ENCODE measurements at regions not wholly inside any gene's neighbourhood (a gene's known extent, or its start where the extent isn't known, plus 50 kb on each side); places are given as distances from the start of the nearest gene placed in this dataset.

- Mint-ChIP-seq H3K4me3 (no peak overlapping the region), H3K4me1 (peaks cover 0 to 9% (median 0%) of the 10 kb centered on the region in 3 donors), H3K36me3 (no peaks in the 10 kb centered on the region), H3K27ac (no peak overlapping the region), H3K27me3 (peaks cover 0 to 2% of the 10 kb centered on the region in 2 donors), H3K9me3 (no peaks in the 10 kb centered on the region)
- H3K4me1 ChIP-seq (ENCODE audit: insufficient read depth, low read length) = no peaks in the 10 kb centered on the region
- no peaks in the 10 kb centered on the region for H3K27me3 ChIP-seq (ENCODE audit: insufficient read depth, low read length, poor library complexity, severe bottlenecking)
- DNase-seq = no peak
- no peak overlapping the region for H3K27ac ChIP-seq (ENCODE audit: low read depth, low read length)
- H3K36me3 ChIP-seq (ENCODE audit: insufficient read depth, low read length) = no peaks in the 10 kb centered on the region
- H3K9me3 ChIP-seq (ENCODE audit: low read length) = no peaks in the 10 kb centered on the region
- H3K4me3 ChIP-seq (ENCODE audit: low read length) = no peak overlapping the region
- POLR2A ChIA-PET = no interaction called here
- CTCF ChIA-PET = no interaction called here
Observed at GRCh38 chr10:88047579-88047978, 184.2 kb downstream of the PTEN start.

DNA sequence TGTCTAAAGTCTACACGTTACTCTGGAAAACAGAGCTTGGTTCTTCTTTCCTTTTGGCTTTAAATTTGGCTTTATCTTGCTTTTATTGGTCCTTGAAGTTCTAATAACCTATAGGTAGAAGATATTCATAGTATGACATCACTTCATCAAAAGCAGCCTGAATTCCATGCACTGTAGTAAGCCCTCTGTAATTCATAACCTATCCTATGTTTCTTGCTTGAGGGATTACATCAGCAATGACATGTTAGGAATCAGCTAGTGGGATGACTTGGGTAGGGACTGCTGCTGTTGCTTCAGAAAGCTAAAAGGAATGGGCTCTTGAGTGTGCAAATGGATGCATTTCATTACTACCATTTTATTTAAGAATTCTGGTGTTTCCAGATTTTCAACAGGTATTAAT is 184.9 kb downstream of the PTEN start:
- Histone ChIP-seq H3K36me3 (ENCODE audit: insufficient read depth, low read length) (no peaks in the 10 kb centered on the region), H3K4me3 (ENCODE audit: low read length) (no peak overlapping the region), H3K27me3 (ENCODE audit: insufficient read depth, low read length, poor library complexity, severe bottlenecking) (no peaks in the 10 kb centered on the region), H3K27ac (ENCODE audit: low read depth, low read length) (no peak overlapping the region), H3K4me1 (ENCODE audit: insufficient read depth, low read length) (no peaks in the 10 kb centered on the region), H3K9me3 (ENCODE audit: low read length) (no peaks in the 10 kb centered on the region)
- DNase-seq = no peak
- ChIA-PET POLR2A (no interaction called here), CTCF (no interaction called here)
- Mint-ChIP-seq H3K27ac (no peak overlapping the region), H3K4me1 (peaks cover 0 to 9% (median 0%) of the 10 kb centered on the region in 3 donors), H3K27me3 (peaks cover 0 to 2% of the 10 kb centered on the region in 2 donors), H3K4me3 (no peak overlapping the region), H3K36me3 (no peaks in the 10 kb centered on the region), H3K9me3 (no peaks in the 10 kb centered on the region)

DNA sequence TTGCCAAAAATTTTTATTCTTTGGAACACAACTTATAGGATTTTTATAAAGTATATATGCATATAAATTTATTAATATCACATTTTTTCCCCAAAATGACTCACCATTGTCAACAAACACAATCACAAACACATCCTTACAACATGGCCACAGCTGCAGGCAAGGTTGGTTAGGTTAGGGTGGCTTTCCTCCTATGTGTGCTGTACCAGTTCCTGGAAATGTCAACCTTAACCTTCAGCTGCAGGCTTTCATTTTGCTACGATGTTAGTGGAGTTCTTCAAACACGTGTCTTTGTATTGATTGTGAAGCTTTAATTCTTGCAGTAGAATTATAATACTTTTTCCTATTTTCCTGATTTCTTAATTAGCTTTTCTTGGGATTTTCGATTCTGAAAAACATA is 185.8 kb downstream of the PTEN start:
- Mint-ChIP-seq H3K4me3 (no peak overlapping the region), H3K27ac (no peak overlapping the region), H3K36me3 (no peaks in the 10 kb centered on the region), H3K4me1 (peaks cover 0 to 9% (median 0%) of the 10 kb centered on the region in 3 donors), H3K9me3 (no peaks in the 10 kb centered on the region), H3K27me3 (peaks cover 0 to 2% of the 10 kb centered on the region in 2 donors)
- Histone ChIP-seq H3K27me3 (ENCODE audit: insufficient read depth, low read length, poor library complexity, severe bottlenecking) (no peaks in the 10 kb centered on the region), H3K27ac (ENCODE audit: low read depth, low read length) (no peak overlapping the region), H3K36me3 (ENCODE audit: insufficient read depth, low read length) (no peaks in the 10 kb centered on the region), H3K9me3 (ENCODE audit: low read length) (no peaks in the 10 kb centered on the region), H3K4me3 (ENCODE audit: low read length) (no peak overlapping the region), H3K4me1 (ENCODE audit: insufficient read depth, low read length) (no peaks in the 10 kb centered on the region)
- ChIA-PET POLR2A (no interaction called here), CTCF (no interaction called here)
- no peak for DNase-seq

- no peaks in the 10 kb centered on the region for H3K27me3 Mint-ChIP-seq
- no peaks in the 10 kb centered on the region for H3K27me3 ChIP-seq (ENCODE audit: insufficient read depth, low read length, poor library complexity, severe bottlenecking)
- H3K36me3 Mint-ChIP-seq = peaks cover 0 to 6% (median 0%) of the 10 kb centered on the region in 3 donors
- no peak for DNase-seq
- peaks cover 0 to 2% (median 0%) of the 10 kb centered on the region in 5 donors for H3K9me3 Mint-ChIP-seq
- no peaks in the 10 kb centered on the region for H3K4me1 Mint-ChIP-seq
- H3K4me1 ChIP-seq (ENCODE audit: insufficient read depth, low read length) = peaks cover under 1% of the 10 kb centered on the region
- H3K9me3 ChIP-seq (ENCODE audit: low read length) = no peaks in the 10 kb centered on the region
- no peaks in the 10 kb centered on the region for H3K36me3 ChIP-seq (ENCODE audit: insufficient read depth, low read length)
- ChIA-PET CTCF (no interaction called here), POLR2A (no interaction called here)
- H3K4me3 Mint-ChIP-seq = no peak overlapping the region
- no peak overlapping the region for H3K27ac ChIP-seq (ENCODE audit: low read depth, low read length)
- no peak overlapping the region for H3K27ac Mint-ChIP-seq
- H3K4me3 ChIP-seq (ENCODE audit: low read length) = no peak overlapping the region
Observed at GRCh38 chr10:88057720-88058119, 194.3 kb downstream of the PTEN start.

DNA sequence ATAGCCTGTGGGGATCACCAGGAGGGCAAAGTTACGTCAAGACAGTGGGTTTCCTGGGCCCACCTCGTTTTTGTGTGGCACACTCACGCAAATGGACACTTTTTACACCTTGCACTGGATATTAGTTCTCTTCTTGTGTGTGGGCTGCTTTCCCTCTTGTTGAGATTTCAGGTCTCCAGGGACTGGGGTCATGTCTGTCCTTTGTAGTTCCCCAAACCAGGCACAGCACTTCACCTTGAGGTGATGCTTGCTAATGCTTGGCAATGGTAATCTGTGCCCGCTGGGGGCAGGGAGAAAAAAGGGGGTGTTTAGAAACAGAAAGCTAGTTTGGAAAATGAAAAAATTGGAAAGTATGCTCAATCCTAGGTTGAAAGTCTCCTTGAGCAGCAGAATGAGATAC is 195.3 kb downstream of the PTEN start:
- Mint-ChIP-seq H3K27me3 (no peaks in the 10 kb centered on the region), H3K36me3 (peaks cover 0 to 6% (median 0%) of the 10 kb centered on the region in 3 donors), H3K27ac (no peak overlapping the region), H3K4me1 (peaks cover 0 to 10% (median 0%) of the 10 kb centered on the region in 3 donors), H3K9me3 (peaks cover 0 to 2% (median 0%) of the 10 kb centered on the region in 5 donors), H3K4me3 (no peak overlapping the region)
- DNase-seq = no peak
- no peaks in the 10 kb centered on the region for H3K27me3 ChIP-seq (ENCODE audit: insufficient read depth, low read length, poor library complexity, severe bottlenecking)
- ChIA-PET POLR2A (no interaction called here), CTCF (no interaction called here)
- H3K27ac ChIP-seq (ENCODE audit: low read depth, low read length) = no peak overlapping the region
- no peaks in the 10 kb centered on the region for H3K36me3 ChIP-seq (ENCODE audit: insufficient read depth, low read length)
- H3K9me3 ChIP-seq (ENCODE audit: low read length) = no peaks in the 10 kb centered on the region
- H3K4me1 ChIP-seq (ENCODE audit: insufficient read depth, low read length) = peaks cover 9% of the 10 kb centered on the region
- H3K4me3 ChIP-seq (ENCODE audit: low read length) = no peak overlapping the region

- peaks cover 0 to 6% (median 0%) of the 10 kb centered on the region in 3 donors for H3K36me3 Mint-ChIP-seq
- no peak overlapping the region for H3K27ac Mint-ChIP-seq
- Histone ChIP-seq H3K27me3 (ENCODE audit: insufficient read depth, low read length, poor library complexity, severe bottlenecking) (no peaks in the 10 kb centered on the region), H3K27ac (ENCODE audit: low read depth, low read length) (no peak overlapping the region), H3K9me3 (ENCODE audit: low read length) (no peaks in the 10 kb centered on the region), H3K4me3 (ENCODE audit: low read length) (no peak overlapping the region), H3K4me1 (ENCODE audit: insufficient read depth, low read length) (peaks cover 13% of the 10 kb centered on the region), H3K36me3 (ENCODE audit: insufficient read depth, low read length) (no peaks in the 10 kb centered on the region)
- H3K4me1 Mint-ChIP-seq = peaks cover 2 to 13% (median 2%) of the 10 kb centered on the region in 3 donors
- H3K27me3 Mint-ChIP-seq = no peaks in the 10 kb centered on the region
- POLR2A ChIA-PET = no interaction called here
- H3K9me3 Mint-ChIP-seq = peaks cover 0 to 2% (median 0%) of the 10 kb centered on the region in 5 donors
- no peak overlapping the region for H3K4me3 Mint-ChIP-seq
- CTCF ChIA-PET = no interaction called here
- DNase-seq = no peak
Observed at GRCh38 chr10:88059190-88059589, 195.8 kb downstream of the PTEN start.

- no peak overlapping the region for H3K4me3 ChIP-seq (ENCODE audit: low read length)
- no peaks in the 10 kb centered on the region for H3K27me3 ChIP-seq (ENCODE audit: insufficient read depth, low read length, poor library complexity, severe bottlenecking)
- H3K36me3 ChIP-seq (ENCODE audit: insufficient read depth, low read length) = no peaks in the 10 kb centered on the region
- peak overlapping the region in 1 of 7 donors; percentile 45 for H3K4me3 Mint-ChIP-seq
- H3K9me3 ChIP-seq (ENCODE audit: low read length) = no peaks in the 10 kb centered on the region
- peaks cover 15 to 29% (median 18%) of the 10 kb centered on the region in 3 donors for H3K4me1 Mint-ChIP-seq
- H3K36me3 Mint-ChIP-seq = peaks cover 0 to 6% (median 0%) of the 10 kb centered on the region in 3 donors
- peak overlapping the region in 4 of 8 donors; percentile 0 to 72 (median 50) for H3K27ac Mint-ChIP-seq
- H3K27ac ChIP-seq (ENCODE audit: low read depth, low read length) = no peak overlapping the region
- DNase-seq = no peak
- H3K4me1 ChIP-seq (ENCODE audit: insufficient read depth, low read length) = peaks cover 29% of the 10 kb centered on the region
- peaks cover 0 to 1% of the 10 kb centered on the region in 2 donors for H3K27me3 Mint-ChIP-seq
- ChIA-PET CTCF (interaction anchor here (1.6 kb wide), 1 partner anchor 198 kb away, joined by 5 read pairs; the partner anchor contains the start of genes KLLN and PTEN), POLR2A (no interaction called here)
- H3K9me3 Mint-ChIP-seq = peaks cover 0 to 2% (median 0%) of the 10 kb centered on the region in 5 donors
Observed at GRCh38 chr10:88060762-88061161, 197.3 kb downstream of the PTEN start.

DNA sequence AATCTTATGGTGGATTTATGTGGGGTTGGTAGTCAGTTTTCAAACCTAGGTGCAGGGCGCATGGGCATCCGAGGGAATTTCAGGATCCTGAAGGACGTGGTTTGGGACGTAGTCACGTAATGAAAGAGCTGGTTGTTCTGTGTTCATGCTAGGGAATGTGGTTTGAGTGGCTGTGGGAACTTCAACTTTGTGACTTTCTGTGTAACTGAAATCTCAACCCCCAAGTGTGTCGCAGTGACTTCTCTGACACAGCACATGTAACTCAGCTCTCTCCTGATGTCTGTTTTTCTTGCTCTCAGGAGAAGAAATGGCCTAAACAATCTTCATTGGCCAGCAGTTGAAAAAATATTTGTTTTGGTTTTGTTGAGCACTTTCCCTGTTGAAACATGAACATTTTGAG is 199.0 kb downstream of the PTEN start:
- ChIA-PET POLR2A (no interaction called here), CTCF (interaction anchor here (0.6 kb wide), 1 partner anchor 172 kb away, joined by 3 read pairs; no protein-coding TSS in a partner anchor)
- Mint-ChIP-seq H3K4me3 (no peak overlapping the region), H3K4me1 (peaks cover 27 to 41% (median 33%) of the 10 kb centered on the region in 3 donors), H3K9me3 (peaks cover 0 to 2% (median 0%) of the 10 kb centered on the region in 5 donors), H3K27me3 (peaks cover 0 to 1% of the 10 kb centered on the region in 2 donors), H3K36me3 (peaks cover 0 to 6% (median 0%) of the 10 kb centered on the region in 3 donors), H3K27ac (no peak overlapping the region)
- no peak for DNase-seq
- no peaks in the 10 kb centered on the region for H3K36me3 ChIP-seq (ENCODE audit: insufficient read depth, low read length)
- no peaks in the 10 kb centered on the region for H3K9me3 ChIP-seq (ENCODE audit: low read length)
- peaks cover 45% of the 10 kb centered on the region for H3K4me1 ChIP-seq (ENCODE audit: insufficient read depth, low read length)
- H3K27ac ChIP-seq (ENCODE audit: low read depth, low read length) = no peak overlapping the region
- H3K27me3 ChIP-seq (ENCODE audit: insufficient read depth, low read length, poor library complexity, severe bottlenecking) = no peaks in the 10 kb centered on the region
- H3K4me3 ChIP-seq (ENCODE audit: low read length) = no peak overlapping the region

Measured in CD8-positive, alpha-beta memory T cell (primary cell).